NCI-H2196 (cell line): ENCODE measurements at regions not wholly inside any gene's neighbourhood (a gene's known extent, or its start where the extent isn't known, plus 50 kb on each side); places are given as distances from the start of the nearest gene placed in this dataset.
"Not testable (repeated sequence)": the region's sequence is repeated elsewhere in the genome, so short reads cannot be mapped to it uniquely, and the experiment has no call there.

Experiments used
- DNase-seq: peaks from one replicate; lab custom pipeline; 2025; ENCODE audit not compliant: unreplicated experiment; lab: John Stamatoyannopoulos, UW

DNA sequence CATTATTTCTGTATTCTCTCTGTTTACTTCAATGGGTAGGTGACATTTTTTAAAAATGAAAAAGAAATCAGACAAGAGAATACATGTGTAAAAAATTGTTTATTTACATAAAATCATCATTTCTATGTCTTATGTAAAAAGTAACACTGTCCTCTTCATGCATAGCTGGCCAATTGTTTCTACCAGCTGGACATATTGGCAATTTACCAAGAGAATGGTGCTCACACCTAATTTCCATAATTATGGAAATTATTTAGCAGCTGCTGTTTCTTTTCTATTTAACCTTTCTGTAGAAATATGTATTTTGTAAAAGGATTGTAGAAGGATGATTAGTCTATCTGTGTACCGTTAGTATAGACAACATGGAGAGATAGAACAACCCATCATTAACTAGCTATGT is 791.9 kb downstream of the TRIB2 start:
- DNase-seq: no peak

DNA sequence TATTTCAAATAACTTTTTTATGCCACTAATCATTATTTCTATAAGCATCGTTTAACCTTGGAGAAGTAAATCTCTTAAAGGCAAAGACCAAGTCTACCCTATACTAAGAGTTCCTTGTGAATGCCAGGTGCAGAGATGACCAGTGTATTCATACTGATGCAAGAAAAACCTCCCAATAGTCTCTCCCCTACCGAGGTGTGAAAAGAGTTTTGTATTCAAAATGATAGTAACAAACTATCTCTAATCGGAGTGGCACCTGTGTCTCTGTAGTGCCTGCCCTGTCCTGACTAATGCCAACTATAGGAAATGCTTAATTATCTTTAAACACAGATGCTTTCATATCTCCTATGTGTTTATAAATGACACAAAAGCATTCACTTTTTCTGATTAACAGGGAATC is 798.5 kb downstream of the TRIB2 start:
- DNase-seq: no peak

DNA sequence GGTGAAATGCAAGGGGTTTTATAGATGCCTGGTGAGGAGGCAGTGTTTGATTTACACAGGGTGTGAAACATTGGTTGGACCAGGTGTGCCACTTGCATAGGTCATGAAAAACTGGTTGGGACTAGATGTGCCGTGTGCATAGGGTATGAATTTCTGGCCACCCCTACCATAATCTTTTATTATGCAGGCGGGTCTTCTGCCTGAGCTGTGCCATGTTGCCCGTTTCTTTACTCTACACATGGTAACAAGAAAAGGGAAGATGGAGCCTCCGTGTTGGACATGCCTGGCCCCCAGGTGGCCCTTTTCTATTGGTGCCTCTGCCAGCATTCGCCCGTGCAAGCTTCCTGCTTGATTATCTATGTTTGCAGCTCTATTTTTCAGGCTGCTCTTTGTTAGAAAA is 805.4 kb downstream of the TRIB2 start:
- no peak for DNase-seq

DNA sequence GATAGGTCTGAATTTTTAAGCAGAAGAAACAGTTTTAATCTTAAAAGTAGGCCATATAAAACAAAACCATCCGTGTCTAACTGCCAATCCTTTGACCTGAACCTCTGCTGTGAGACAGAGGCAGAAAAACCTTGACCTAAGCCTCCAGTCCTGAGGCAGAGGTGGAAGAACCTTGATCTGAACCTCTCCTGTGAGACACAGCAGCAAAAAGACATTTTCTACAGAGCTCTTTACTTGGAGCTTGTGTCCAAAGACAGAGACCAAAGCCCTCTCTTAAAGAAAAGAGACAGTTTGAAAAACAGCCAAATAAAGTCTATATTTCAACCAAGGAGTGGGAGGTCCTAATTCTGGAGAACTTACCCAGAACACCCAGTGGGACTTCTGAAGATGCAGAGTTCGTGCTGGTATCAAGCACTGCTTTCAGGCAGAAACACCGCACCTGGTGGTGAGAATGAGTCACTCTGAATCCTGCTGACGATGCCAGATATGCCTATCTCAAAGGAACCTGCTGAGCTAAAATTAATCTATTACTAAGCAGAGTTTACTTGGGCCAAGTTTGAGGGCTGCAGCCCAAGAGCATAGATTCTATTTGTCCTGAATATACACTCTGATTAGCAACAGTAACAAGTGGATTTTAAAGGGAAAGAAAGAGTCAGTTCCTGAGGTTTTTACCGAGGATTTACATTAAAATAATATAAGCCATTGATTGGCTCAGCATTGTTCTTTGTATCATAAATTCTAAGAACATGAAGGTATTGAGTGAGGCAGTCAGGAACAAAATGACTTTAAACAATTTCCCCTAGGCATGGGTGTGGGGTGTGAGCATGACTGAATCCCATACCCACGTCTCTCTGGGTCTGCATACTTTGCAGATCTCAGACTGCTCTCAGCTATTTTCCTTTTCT is 806.4 kb downstream of the TRIB2 start:
- peak; percentile 10 for DNase-seq

DNA sequence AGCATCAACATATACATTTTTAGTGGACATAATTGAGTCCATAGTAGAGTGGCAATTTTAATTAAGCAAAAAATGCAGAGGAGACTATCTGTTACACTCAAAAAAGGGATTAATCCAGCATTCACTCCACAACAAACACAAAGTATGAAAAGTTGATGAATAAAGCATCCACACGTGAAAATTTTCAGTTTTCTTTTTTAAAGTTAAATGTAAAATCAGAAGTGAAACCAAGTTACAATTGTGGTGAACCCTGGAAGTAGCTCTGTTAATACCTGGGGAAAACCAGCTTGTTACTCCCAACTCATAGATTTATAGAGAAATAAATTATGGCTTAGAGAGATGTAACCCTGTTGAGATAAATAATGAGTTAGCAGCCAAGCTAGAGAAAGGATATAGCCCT is 807.8 kb downstream of the TRIB2 start:
- DNase-seq: no peak

DNA sequence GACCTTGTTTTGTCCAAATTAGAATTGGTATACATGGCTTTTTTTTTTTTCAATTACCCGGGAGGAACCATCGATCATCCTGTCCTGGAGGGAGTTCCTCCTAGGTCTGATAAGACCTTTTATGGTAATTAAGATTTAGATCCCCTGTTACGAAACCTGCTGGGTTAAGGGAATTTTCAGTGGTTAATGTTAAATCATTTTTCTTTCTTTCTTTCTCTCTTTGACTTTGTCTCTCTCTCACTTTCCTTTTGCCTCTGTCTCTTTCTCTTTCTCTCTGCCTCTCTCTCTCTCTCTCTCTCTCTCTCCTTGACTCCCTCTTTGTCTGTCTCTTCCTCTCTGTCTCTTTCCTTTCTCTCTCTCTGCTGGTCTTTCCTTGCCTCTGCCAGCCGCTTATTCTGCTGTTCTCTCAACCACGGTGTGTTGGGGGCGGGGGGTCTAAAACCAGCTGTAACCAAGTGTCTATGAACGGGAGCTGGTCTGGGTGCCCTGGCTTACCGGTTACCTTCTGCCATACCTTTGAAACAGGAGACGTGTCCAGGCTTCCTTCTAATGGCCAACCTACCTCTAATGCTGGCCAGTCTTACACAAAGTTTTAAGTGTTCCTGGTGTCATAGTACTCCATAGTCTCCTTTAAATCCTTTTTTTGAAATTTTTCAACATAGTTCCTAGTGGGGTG is 815.1 kb downstream of the TRIB2 start:
- not testable (repeated sequence) for DNase-seq

DNA sequence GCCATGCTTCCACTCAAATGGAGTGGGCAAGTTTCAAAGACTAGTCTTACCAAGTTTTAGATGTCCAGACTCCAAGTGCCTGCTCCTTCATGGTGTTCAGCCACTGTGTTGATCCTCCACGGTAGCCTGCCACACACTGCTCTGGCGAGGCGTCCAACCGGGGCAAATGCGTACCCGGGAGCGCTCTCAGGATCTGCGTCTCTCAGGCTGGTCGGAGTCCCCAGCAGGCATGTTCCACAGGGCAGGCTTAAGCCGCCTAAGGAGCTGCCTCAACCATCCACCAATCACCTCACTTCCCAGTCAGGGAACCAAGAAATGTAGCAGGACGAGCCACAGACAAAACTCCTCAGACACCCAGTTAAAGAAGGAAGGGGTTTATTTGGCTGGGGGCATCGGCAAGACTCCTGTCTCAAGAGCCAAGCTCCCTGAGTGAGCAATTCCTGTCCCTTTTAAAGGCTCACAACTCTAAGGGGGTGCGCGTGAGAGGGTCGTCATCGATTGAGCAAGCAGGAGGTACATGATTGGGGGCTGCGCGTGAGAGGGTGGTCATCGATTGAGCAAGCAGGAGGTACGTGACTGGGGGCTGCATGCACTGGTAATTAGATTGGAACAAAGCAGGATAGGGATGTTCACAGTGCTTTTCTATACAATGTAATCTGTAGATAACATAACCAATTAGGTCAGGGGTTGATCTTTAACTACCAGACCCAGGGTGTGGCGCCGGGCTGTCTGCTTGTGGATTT is 816.2 kb downstream of the TRIB2 start:
- not testable (repeated sequence) for DNase-seq

DNA sequence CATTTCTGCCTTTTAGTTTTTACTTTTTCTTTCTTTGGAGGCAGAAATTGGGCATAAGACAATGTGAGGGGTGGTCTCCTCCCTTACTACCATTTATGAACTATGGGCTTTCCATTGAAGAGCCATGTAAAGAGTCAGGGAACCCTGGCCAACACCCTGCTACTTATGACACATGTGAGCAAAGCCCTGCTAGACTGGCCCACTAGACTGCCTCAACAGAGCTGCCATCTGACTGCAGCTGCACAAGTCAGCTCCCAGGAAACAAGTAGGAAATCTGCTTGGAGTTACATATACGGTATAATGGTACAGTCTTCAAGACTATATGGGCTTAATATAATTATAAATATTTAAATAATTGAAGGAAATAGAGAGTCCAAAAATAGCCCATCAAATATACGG is 816.8 kb downstream of the TRIB2 start:
- no peak for DNase-seq

DNA sequence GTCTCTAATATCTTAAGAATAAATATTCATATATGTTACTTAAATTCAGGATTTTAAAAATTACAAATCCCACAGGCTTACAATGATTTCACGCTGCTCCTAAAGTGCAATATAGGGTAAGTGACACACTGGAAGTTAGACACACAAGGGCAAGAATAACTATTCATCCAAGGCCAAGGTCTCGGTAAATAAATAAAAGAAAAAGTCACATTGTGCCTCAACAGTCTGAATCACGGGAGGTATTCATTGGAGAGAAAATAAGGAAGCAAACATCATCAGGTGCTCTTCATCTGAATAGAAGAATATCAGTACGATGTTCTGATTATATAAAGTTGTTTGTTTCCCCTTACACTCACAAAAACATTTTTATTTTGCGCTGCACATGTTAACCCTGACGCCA is 820.2 kb downstream of the TRIB2 start:
- no peak for DNase-seq

DNA sequence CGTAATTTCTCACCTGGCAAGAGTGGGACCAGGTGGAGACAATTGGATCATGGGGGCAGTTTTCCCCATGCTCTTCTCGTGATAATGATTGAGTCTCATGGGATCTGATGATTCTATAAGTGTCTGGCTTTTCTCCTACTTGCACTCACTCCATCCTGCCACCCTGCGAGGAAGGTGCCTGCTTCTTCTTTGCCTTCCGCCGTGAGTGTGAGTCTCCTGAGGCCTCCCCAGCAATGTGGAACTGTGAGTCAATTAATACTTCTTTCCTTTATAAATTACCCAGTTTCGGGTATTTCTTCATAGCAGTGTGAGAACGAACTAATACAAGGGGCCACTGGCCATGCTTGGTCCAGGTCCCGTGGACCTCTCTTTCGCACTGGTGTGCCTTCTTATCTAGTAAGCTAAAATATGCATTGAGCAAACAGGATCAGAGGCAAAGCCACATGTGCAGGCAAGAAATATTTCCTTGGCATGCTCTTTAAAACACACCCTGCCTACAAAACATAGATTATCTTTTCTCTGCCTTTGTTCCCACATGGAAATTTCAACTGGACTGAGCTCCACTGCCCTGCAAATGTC is 821.1 kb downstream of the TRIB2 start:
- no peak for DNase-seq

DNA sequence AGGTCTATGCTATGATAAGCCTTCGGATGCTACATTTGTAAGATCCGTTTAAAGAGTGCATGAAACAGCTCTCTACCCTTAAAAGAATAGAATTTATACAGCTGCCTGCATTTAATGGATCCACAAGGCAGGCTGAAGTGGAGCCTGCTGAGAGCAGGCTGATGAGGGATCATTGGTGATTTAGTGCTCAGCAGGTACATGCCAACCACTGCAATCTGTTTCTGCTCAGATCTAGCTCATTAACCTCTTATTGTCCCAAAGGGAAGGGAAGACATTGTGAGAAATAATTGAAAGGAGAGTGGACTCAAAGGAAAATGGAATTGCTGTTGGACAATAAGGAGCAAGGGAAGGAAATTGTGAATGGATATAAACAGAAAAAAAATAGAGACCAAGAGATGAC is 822.6 kb downstream of the TRIB2 start:
- no peak for DNase-seq

DNA sequence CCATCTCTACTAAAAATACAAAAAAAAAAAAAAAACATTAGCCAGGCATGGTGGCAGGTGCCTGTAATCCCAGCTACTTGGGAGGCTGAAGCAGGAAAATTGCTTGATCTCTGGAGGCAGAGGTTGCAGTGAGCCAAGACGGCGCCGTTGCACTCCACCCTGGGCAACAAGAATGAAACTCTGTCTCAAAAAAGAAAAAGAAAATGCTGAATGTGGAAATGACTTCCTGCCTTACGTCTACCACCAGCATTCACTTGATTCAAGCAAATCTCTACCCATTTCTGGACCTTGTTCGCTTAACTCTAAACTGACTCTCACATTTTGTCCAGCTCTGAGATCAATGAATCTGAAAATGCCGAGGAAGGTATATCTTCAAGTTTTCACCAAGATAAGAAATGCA is 825.3 kb downstream of the TRIB2 start:
- no peak for DNase-seq

DNA sequence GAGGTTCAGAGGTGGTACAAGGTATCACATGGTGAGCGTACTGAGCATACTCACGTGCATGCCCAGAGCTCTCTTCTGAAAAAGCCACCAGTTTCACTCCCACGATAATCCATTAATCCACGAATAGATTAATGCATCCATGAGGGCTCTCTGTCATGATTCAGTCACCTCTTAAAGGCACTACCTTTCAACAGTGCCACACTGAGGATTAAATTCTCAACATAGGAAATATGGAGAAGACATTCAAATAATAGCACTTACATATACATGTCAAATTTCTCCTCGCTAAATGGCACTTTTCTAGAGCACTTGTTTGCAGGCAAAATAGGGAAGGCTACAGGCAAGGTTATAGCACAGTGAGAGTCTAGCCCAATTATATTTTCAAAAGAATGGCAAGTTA is 825.9 kb downstream of the TRIB2 start:
- no peak for DNase-seq

DNA sequence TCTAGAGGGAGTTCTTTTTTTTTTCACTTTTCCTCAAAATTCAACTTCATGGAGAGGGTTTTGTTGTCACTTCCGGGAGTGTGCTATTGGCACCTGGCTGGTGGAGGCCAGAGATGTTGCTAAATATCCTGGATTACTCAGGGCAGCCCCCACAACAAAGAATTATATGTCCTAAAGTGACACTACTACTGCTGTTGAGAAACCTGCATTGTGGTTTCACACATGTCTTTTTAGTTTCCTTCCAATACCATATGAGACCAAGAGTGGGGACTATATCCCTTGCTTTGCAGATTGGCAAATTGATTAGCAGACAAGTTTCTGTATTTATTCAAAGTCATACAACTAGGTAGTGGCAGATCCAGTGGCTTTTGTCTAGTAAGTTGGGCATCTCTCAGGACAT is 826.8 kb downstream of the TRIB2 start:
- no peak for DNase-seq

DNA sequence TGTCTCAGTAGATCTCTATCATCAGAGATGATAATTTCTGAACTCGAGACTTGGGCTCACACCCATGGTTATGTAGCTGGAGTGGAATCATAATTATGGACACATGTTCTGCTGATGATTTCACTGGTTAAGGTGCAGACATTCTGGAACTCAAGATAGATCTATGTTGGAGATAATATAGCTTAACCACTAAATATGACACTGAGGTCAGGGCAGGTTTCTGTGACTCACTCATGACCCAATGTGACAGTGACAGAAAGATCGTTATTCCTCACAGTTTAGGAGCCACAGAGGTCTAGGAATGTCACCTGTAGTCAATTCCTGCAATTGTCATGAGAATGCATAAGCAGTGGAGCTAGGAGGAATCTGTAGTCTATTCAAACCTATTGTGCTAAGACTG is 828.6 kb downstream of the TRIB2 start:
- no peak for DNase-seq

DNA sequence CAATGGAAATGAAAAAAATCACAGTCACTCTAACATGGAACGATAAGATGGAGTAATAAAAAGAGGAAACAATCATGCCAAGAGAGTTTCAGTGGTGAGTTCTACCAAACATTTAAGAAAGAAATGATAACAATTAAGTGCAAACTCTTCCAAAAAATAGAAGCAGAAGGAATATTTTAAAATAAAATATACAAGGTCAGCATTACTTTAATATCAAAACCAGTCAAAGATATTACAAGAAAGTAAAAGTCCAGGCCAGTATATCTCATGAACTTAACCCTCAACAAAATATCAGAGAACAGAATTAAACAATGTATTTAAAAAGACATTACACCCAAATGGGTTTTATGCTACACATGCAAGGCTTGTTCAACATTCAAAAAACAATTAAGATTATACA is 829.4 kb downstream of the TRIB2 start:
- DNase-seq: no peak

DNA sequence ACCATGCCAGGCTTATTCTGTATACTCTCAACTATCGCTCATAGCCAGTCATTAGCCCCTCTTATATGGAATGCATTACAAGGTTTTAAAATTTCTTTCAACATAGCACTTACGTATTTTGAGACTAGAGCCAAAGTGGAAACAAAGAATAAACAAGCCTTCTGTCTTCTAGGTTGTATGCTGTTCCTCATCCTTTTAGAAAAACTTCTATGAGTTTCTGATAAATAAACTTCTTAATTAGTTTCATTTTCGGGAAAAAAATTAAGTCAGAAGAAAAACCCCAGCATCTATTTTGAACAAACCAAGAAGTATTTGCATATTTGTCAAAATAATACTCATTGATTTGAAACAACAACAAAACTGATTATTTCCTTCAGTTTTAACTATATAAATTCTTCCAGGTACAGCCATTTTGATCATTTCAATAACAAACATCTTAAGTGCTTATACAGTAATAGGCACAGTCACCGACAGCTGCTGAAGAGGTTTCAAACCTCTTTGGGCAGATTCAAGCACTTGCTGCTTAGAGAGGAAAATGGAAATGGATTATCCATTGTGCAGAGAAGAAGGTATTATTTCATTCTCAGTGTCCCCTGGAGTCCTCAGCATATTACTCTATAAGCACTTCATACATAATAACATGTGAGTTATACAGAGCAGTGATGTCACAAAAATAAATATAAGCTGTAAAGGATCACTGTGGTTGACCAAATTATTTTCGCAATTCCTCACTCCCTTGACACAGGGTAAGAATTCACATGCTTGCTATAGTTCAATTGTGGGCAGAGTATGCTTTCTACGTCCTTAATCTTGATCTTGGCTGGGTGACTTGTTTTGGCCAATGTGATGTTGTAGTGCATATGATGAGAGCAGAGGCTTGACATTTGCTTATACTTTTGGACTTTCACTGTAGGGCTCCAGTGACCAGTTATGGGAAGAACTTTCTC is 833.8 kb downstream of the TRIB2 start:
- DNase-seq: no peak

DNA sequence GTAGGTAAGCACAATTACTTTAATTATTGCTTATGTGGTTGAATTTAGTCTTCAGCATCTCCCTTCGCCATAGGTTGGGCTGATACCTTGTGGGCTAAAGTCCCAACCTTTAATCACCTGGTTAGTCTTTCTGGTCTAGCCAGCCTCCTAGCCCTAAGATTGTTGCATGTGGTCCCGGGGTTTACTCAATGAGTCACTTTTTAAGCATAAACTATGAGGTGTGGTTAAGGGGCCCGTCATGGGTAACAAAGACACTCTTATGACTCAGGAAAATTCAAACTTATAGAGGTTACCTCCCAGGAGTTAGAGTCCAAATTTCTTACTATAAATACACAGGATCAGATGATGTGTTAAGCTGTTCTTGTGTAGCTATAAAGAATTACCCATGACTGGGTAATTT is 841.6 kb downstream of the TRIB2 start:
- no peak for DNase-seq

DNA sequence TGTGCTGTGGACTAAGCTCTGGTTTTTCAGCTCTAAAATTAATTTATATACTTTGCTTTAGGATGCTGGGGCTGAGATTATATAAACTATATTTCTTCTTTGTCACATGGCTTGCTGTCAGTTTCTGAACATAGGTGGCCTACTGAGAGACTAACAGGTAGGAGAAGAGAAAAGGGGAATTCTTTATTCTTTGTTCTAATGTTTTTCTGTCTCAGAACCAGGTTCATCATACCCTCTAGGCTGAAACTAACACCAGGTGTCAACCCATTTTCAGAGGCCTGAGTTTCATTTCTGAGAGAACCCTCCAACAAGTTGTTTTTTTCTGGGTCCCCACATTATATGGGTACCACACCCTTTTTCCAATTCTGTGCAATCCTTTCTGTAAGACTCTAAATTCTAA is 843.6 kb downstream of the TRIB2 start:
- no peak for DNase-seq

DNA sequence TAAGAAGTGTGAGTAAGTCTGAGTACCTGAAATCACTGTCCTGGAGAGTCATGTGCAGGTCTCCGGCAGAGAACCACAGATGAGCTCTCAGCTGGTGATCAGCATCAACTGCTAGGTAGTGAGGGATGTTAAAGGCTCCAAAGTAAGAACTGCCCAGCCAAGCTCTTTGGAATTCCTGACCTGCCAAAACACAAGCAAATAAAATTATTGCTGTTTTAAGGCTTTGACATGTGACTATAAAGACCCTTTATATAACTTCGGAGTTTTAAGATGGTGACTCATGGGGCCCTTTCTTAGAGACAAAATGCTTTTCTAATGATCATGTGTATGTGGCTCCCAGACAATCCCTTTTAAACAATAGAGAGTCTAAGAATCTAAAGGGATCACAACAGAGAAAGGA is 855.7 kb downstream of the TRIB2 start:
- DNase-seq: no peak
